ENCODE measurements at regions not wholly inside any gene's neighbourhood (a gene's known extent, or its start where the extent isn't known, plus 50 kb on each side); places are given as distances from the start of the nearest gene placed in this dataset.

DNA sequence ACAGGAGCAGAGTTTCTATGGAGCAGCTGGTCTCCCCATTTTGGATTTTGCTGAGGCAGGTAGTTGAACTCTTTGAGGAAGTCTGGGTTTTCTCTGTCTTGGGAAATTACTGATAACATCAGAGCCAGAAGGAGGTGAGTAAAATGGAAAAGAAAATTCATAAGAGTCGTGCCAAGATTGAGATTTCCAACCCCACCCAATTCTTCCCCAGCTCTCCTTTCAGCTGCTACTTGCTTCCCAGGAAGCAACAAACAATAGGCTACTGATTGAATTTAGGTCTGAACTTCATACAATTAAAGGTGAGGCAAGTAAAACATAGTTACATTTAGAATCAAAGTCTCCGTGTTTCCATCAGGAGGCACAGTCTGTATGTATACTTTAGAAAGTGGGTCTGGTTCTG is 54.6 kb upstream of the EOLA2 start:
- TF ChIP-seq, protein P1, sequence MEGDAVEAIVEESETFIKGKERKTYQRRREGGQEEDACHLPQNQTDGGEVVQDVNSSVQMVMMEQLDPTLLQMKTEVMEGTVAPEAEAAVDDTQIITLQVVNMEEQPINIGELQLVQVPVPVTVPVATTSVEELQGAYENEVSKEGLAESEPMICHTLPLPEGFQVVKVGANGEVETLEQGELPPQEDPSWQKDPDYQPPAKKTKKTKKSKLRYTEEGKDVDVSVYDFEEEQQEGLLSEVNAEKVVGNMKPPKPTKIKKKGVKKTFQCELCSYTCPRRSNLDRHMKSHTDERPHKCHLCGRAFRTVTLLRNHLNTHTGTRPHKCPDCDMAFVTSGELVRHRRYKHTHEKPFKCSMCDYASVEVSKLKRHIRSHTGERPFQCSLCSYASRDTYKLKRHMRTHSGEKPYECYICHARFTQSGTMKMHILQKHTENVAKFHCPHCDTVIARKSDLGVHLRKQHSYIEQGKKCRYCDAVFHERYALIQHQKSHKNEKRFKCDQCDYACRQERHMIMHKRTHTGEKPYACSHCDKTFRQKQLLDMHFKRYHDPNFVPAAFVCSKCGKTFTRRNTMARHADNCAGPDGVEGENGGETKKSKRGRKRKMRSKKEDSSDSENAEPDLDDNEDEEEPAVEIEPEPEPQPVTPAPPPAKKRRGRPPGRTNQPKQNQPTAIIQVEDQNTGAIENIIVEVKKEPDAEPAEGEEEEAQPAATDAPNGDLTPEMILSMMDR (IDR thresholded peaks at IDR 0.05; ENCODE audit: insufficient read depth, low read length): no peak
- no peak for TF ChIP-seq SPI1 (IDR thresholded peaks at IDR 0.05; ENCODE audit: borderline replicate concordance, low read depth)
- no peak for TF ChIP-seq POLR2AphosphoS5 (IDR thresholded peaks at IDR 0.05; ENCODE audit: low read depth)
- TF ChIP-seq, protein P2, sequence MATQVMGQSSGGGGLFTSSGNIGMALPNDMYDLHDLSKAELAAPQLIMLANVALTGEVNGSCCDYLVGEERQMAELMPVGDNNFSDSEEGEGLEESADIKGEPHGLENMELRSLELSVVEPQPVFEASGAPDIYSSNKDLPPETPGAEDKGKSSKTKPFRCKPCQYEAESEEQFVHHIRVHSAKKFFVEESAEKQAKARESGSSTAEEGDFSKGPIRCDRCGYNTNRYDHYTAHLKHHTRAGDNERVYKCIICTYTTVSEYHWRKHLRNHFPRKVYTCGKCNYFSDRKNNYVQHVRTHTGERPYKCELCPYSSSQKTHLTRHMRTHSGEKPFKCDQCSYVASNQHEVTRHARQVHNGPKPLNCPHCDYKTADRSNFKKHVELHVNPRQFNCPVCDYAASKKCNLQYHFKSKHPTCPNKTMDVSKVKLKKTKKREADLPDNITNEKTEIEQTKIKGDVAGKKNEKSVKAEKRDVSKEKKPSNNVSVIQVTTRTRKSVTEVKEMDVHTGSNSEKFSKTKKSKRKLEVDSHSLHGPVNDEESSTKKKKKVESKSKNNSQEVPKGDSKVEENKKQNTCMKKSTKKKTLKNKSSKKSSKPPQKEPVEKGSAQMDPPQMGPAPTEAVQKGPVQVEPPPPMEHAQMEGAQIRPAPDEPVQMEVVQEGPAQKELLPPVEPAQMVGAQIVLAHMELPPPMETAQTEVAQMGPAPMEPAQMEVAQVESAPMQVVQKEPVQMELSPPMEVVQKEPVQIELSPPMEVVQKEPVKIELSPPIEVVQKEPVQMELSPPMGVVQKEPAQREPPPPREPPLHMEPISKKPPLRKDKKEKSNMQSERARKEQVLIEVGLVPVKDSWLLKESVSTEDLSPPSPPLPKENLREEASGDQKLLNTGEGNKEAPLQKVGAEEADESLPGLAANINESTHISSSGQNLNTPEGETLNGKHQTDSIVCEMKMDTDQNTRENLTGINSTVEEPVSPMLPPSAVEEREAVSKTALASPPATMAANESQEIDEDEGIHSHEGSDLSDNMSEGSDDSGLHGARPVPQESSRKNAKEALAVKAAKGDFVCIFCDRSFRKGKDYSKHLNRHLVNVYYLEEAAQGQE (IDR thresholded peaks at IDR 0.05; ENCODE audit: insufficient replicate concordance, low read depth): no peak
- TF ChIP-seq GABPA (IDR thresholded peaks at IDR 0.05; ENCODE audit: low read depth): no peak
- Histone ChIP-seq H3K27ac (replicated peaks) (no peak overlapping the region), H3K27me3 (ENCODE audit: insufficient read depth, poor library complexity, severe bottlenecking) (no peaks in the 10 kb centered on the region), H3K4me3 (replicated peaks; ENCODE audit: insufficient read depth, low read length) (no peak overlapping the region)
- DNase-seq (ENCODE audit: low read depth in 1 of 2, low spot score in 1 of 2): no peak

DNA sequence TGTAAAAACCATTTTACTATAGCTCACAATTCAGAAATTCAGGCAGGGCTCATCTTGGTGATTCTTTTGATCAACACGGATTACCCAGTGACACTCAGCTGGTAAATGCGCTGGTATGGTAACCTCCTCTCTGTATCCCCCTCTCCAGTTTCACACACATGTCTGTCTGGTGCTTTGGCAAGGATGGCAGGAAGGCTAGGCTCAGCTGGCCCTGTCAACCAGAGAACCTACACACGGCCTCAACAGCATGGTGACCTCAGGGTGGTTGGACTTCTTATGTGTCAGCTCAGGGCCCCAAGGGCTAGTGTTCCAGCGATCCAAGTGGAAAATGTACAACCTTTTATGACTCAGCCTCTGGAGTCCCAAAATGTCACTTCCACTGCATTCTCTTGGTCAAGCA is 55.7 kb upstream of the EOLA2 start:
- TF ChIP-seq POLR2AphosphoS5 (IDR thresholded peaks at IDR 0.05; ENCODE audit: low read depth): no peak
- TF ChIP-seq, protein P2 (IDR thresholded peaks at IDR 0.05; ENCODE audit: insufficient replicate concordance, low read depth): no peak
- no peak for TF ChIP-seq SPI1 (IDR thresholded peaks at IDR 0.05; ENCODE audit: borderline replicate concordance, low read depth)
- no peak for TF ChIP-seq GABPA (IDR thresholded peaks at IDR 0.05; ENCODE audit: low read depth)
- TF ChIP-seq, protein P1 (IDR thresholded peaks at IDR 0.05; ENCODE audit: insufficient read depth, low read length): no peak
- H3K4me3 ChIP-seq (replicated peaks; ENCODE audit: insufficient read depth, low read length): no peak overlapping the region
- no peak for DNase-seq (ENCODE audit: low read depth in 1 of 2, low spot score in 1 of 2)
- H3K27ac ChIP-seq (replicated peaks): no peak overlapping the region
- no peaks in the 10 kb centered on the region for H3K27me3 ChIP-seq (ENCODE audit: insufficient read depth, poor library complexity, severe bottlenecking)

DNA sequence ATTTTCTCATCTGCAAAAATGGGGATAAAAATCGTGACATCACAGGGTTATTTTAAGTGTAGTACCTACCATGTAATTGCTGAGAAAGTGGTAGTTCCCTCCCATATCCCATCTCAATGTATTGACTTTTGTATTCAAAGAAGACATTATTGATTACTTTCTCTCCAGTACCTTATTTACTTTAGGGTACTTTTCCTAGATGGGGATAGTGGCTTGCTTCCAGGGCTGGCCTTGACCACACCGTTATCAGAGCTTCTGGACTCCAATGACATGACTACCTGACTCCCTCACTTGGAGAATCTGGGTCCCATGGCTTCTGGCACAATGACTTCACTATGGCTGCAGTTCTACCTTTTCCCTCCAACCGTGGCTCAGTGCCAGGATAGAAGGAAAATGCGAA is 58.2 kb upstream of the EOLA2 start:
- H3K27ac ChIP-seq (replicated peaks): no peak overlapping the region
- H3K27me3 ChIP-seq (ENCODE audit: insufficient read depth, poor library complexity, severe bottlenecking): no peaks in the 10 kb centered on the region
- no peak for DNase-seq (ENCODE audit: low read depth in 1 of 2, low spot score in 1 of 2)
- TF ChIP-seq GABPA (IDR thresholded peaks at IDR 0.05; ENCODE audit: low read depth) (no peak), POLR2AphosphoS5 (IDR thresholded peaks at IDR 0.05; ENCODE audit: low read depth) (no peak), SPI1 (IDR thresholded peaks at IDR 0.05; ENCODE audit: borderline replicate concordance, low read depth) (no peak)
- TF ChIP-seq, protein P1 (IDR thresholded peaks at IDR 0.05; ENCODE audit: insufficient read depth, low read length): no peak
- TF ChIP-seq, protein P2 (IDR thresholded peaks at IDR 0.05; ENCODE audit: insufficient replicate concordance, low read depth): no peak
- H3K4me3 ChIP-seq (replicated peaks; ENCODE audit: insufficient read depth, low read length): no peak overlapping the region
